GM12878 (cell line): ENCODE measurements at regions not wholly inside any gene's neighbourhood (a gene's known extent, or its start where the extent isn't known, plus 50 kb on each side); places are given as distances from the start of the nearest gene placed in this dataset.

Experiments used
- CEBPB ChIP-seq, 2 experiments: fragments of 150-350 bp in 1 of 2; IDR thresholded peaks; 2 replicates each; pipeline ENCODE4 v1.6.1; 2012 to 2014; ENCODE audit warnings: low read depth in 2 of 2, low read length in 2 of 2, borderline replicate concordance in 1 of 2, inconsistent platforms in 1 of 2
- CTCF ChIP-seq, 3 experiments: IDR thresholded peaks in 2 of 3; conservative IDR thresholded peaks in 1 of 3; 2 replicates each; pipeline ENCODE4 v1.5.1; 2011; ENCODE audit warnings: low read depth in 3 of 3, low read length in 3 of 3, mild to moderate bottlenecking in 3 of 3, control low read depth in 2 of 3, moderate library complexity in 2 of 3, inconsistent platforms in 1 of 3, mixed read lengths in 1 of 3; ENCODE audit not compliant: control insufficient read depth in 2 of 3, insufficient read depth in 1 of 3; ENCODE audit errors: extremely low read depth in 1 of 3
- CUX1 ChIP-seq: IDR thresholded peaks from 2 replicates; pipeline ENCODE4 v1.6.1; 2012; ENCODE audit warnings: improper control_type of control experiment, low read depth, low read length; ENCODE audit not compliant: insufficient replicate concordance
- POLR2A ChIP-seq: IDR thresholded peaks from 2 replicates; pipeline ENCODE4 v1.6.1; 2011; ENCODE audit warnings: low read depth, mild to moderate bottlenecking, low read length
- TF ChIP-seq, protein P1 (sequence below): fragments of 450-650 bp; IDR thresholded peaks from 2 replicates; pipeline ENCODE4 v1.6.1; 2014; ENCODE audit warnings: mild to moderate bottlenecking

- no peak for TF ChIP-seq CTCF (IDR thresholded peaks at IDR 0.05 in 2 of 3, conservative IDR thresholded peaks at IDR 0.05 in 1 of 3; ENCODE audit: control insufficient read depth in 2 of 3, extremely low read depth in 1 of 3, insufficient read depth in 1 of 3, low read depth in 3 of 3, low read length in 3 of 3)
- TF ChIP-seq, protein P1, sequence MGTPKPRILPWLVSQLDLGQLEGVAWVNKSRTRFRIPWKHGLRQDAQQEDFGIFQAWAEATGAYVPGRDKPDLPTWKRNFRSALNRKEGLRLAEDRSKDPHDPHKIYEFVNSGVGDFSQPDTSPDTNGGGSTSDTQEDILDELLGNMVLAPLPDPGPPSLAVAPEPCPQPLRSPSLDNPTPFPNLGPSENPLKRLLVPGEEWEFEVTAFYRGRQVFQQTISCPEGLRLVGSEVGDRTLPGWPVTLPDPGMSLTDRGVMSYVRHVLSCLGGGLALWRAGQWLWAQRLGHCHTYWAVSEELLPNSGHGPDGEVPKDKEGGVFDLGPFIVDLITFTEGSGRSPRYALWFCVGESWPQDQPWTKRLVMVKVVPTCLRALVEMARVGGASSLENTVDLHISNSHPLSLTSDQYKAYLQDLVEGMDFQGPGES = no peak
- TF ChIP-seq CEBPB (IDR thresholded peaks at IDR 0.05; ENCODE audit: borderline replicate concordance in 1 of 2, low read depth in 2 of 2, low read length in 2 of 2) = no peak
- no peak for TF ChIP-seq POLR2A
- no peak for TF ChIP-seq CUX1
These were observed 494.9 kb downstream of the PRR16 start for GRCh38 chr5:120958877-120959485.
